Lung (tissue), 11 donors: ENCODE measurements at regions not wholly inside any gene's neighbourhood (a gene's known extent, or its start where the extent isn't known, plus 50 kb on each side); places are given as distances from the start of the nearest gene placed in this dataset.
A peak's percentile ranks its signal among the peaks of the same experiment; 100 is the strongest.

Experiments used
- ATAC-seq: fragments of 200-7000 bp; cut with Tn5 transposase; one replicate; pipeline ENCODE4 v1.9.1; 2020; ENCODE audit warnings: moderate number of reproducible peaks; ENCODE audit not compliant: insufficient read depth, low FRiP score
- DNase-seq, 3 donors: peaks; one replicate each; pipeline ENCODE4 v3.0.0-alpha.2; 2013 to 2017
- H3K27ac ChIP-seq, 2 donors: one replicate each; pipeline ENCODE4 v1.5.1; 2013; ENCODE audit warnings: mild to moderate bottlenecking in 2 of 2, moderate library complexity in 2 of 2, control low read depth in 1 of 2, inconsistent platforms in 1 of 2, low read depth in 1 of 2, low read length in 1 of 2
- H3K27me3 ChIP-seq, 3 donors: one replicate each; pipeline ENCODE4 v1.5.1; 2013; ENCODE audit warnings: low read length in 2 of 3; ENCODE audit not compliant: control insufficient read depth in 3 of 3, insufficient read depth in 3 of 3
- H3K36me3 ChIP-seq, 4 donors: one replicate each; pipeline ENCODE4 v1.5.1; 2013; ENCODE audit warnings: low read length in 4 of 4, mild to moderate bottlenecking in 1 of 4, moderate library complexity in 1 of 4; ENCODE audit not compliant: control insufficient read depth in 4 of 4, insufficient read depth in 4 of 4
- H3K4me1 ChIP-seq, 5 donors: one replicate each; pipeline ENCODE4 v1.5.1; 2013; ENCODE audit warnings: low read length in 5 of 5, mild to moderate bottlenecking in 2 of 5, moderate library complexity in 1 of 5; ENCODE audit not compliant: control insufficient read depth in 5 of 5, insufficient read depth in 5 of 5
- H3K4me3 ChIP-seq: one replicate; pipeline ENCODE4 v1.5.1; 2013; ENCODE audit warnings: mild to moderate bottlenecking, control low read depth, moderate library complexity
- H3K9ac ChIP-seq, 2 donors: one replicate each; pipeline ENCODE4 v1.5.1; 2013; ENCODE audit warnings: low read length in 2 of 2, control low read depth in 1 of 2; ENCODE audit not compliant: insufficient read depth in 1 of 2
- H3K9me3 ChIP-seq, 4 donors: one replicate each; pipeline ENCODE4 v1.5.1; 2013; ENCODE audit warnings: low read length in 3 of 4, mild to moderate bottlenecking in 1 of 4, moderate library complexity in 1 of 4; ENCODE audit not compliant: control insufficient read depth in 4 of 4, insufficient read depth in 3 of 4
- WGBS, 2 donors: extraction: QIAGEN DNeasy Blood & Tissue Kit; methylation state at CpG; one replicate each; pipeline ENCODE4 v1.1.7; 2013; 5-methylcytosine and 5-hydroxymethylcytosine counted together
- TF ChIP-seq, protein P1 (sequence below): IDR thresholded peaks from 2 replicates; pipeline ENCODE4 v1.5.1; 2012; ENCODE audit warnings: mild to moderate bottlenecking; ENCODE audit errors: control extremely low read depth, extremely low read depth
- donor health status: control.
- donor health status: control.
- donor health status: Bipolar disorder and iron deficiency.
- donor health status: healthy.
- donor health status: DM: yes; HTN: yes; CAD: no.

DNA sequence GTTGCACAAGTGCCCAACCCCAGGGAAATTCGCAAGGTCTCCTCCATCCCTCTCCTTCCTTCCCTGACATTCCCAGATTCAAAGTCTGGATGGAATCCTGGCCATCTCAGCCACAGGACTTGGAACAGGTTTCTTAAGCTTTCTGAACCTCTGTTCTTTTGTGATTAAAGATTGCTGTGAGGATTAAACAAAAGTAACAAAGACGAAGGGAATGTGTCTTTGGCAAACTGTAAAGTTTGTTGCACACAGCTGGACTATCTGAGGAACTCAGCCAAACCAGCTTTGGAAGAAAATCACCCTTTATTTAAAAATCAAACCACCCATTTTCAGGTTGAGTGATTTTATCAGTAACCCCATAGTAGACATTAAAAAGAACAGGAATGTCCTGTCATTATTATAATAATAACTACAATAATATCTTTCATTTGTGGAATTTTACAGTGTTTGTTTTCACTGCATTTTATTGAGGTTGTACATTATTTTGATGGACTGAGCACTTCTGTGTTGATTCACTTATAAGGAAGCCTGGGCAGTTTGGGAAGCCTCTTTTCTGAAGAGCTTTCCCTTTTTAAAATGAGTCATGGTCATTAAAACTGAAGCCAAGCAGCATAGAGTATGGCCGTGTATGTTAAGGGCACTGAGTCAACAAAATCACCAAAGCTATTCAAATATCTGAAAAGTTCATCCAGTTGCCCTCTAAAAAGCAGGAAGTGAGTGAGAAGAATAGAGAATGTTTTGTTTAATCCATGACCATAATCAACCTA is 310.2 kb downstream of the AGTPBP1 start:
- no peaks in the 10 kb centered on the region for H3K27me3 ChIP-seq
- H3K27ac ChIP-seq = no peak overlapping the region
- DNase-seq (peak in 2 of 3 donors; percentile 26 to 40), ATAC-seq (peak; percentile 62)
- no peak overlapping the region for H3K9ac ChIP-seq
- H3K36me3 ChIP-seq = no peaks in the 10 kb centered on the region
- peaks cover 0 to 3% (median 0%) of the 10 kb centered on the region in 4 donors for H3K9me3 ChIP-seq
- WGBS, 2 donors = 47 to 75% methylated on average over 3 of the region's 3 CpGs
- TF ChIP-seq, protein P1, sequence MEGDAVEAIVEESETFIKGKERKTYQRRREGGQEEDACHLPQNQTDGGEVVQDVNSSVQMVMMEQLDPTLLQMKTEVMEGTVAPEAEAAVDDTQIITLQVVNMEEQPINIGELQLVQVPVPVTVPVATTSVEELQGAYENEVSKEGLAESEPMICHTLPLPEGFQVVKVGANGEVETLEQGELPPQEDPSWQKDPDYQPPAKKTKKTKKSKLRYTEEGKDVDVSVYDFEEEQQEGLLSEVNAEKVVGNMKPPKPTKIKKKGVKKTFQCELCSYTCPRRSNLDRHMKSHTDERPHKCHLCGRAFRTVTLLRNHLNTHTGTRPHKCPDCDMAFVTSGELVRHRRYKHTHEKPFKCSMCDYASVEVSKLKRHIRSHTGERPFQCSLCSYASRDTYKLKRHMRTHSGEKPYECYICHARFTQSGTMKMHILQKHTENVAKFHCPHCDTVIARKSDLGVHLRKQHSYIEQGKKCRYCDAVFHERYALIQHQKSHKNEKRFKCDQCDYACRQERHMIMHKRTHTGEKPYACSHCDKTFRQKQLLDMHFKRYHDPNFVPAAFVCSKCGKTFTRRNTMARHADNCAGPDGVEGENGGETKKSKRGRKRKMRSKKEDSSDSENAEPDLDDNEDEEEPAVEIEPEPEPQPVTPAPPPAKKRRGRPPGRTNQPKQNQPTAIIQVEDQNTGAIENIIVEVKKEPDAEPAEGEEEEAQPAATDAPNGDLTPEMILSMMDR = no peak
- no peak overlapping the region for H3K4me3 ChIP-seq
- H3K4me1 ChIP-seq = peaks cover 0 to 8% (median 2%) of the 10 kb centered on the region in 5 donors

DNA sequence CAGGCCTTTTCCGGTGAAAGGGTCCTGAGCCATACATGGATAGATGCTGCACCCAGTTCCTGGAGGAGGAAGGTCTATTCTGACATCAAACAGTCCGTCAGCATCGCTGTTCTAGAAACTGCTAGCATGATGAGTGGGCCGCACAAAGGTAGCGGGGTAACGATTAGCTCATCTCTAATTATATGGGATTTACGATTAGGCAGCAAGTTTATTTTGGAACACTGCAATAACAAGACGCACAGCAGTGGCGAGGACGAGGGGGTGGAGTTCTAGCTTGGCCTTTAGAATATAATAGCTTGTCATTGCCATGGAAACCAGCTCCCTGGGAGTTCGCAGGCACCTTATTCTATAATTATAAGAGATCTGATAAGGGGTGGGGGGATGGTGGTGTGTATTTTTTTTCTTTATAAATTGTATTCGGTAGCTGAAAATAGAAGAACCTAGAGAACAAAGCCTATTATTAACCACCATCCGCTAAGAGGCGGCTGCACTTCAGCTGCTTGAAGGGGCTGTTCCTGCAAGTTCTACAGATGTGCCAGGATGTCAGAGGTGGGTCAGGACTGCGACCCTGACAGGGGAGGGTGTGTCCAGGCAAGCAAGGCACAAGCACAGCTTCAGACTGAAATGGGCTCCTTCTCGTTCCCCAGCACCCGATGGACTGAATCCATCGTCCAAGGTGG is 311.0 kb downstream of the AGTPBP1 start:
- 76 to 80% methylated on average over 18 of the region's 18 CpGs for WGBS, 2 donors
- H3K36me3 ChIP-seq = no peaks in the 10 kb centered on the region
- H3K9ac ChIP-seq = no peak overlapping the region
- H3K4me3 ChIP-seq = no peak overlapping the region
- H3K27ac ChIP-seq = no peak overlapping the region
- H3K27me3 ChIP-seq = peaks cover 0 to 3% (median 0%) of the 10 kb centered on the region in 3 donors
- ATAC-seq (no peak), DNase-seq (no peak)
- H3K9me3 ChIP-seq = peaks cover 0 to 3% (median 0%) of the 10 kb centered on the region in 4 donors
- TF ChIP-seq, protein P1 = no peak
- peaks cover 0 to 8% (median 2%) of the 10 kb centered on the region in 5 donors for H3K4me1 ChIP-seq

DNA sequence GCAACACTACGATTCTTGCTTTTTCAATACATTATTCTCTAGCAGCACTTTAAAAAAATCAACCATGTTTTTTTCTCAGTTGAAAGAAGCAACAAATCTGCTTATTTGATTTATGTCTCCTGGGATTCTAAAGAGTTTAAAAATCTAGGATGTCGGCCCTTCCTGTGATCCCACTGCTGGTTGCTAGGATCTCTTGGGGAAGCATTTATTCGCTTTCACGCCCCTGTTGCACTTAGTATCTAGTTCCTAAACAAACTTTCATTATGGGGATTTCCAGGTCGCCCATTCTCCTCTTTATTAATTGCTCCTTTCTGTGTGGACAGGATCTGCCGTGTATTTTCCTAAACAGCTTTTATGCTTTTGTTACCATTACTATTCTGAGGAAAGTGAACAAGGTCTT is 313.5 kb downstream of the AGTPBP1 start:
- DNase-seq (no peak), ATAC-seq (no peak)
- H3K27me3 ChIP-seq = peaks cover 0 to 3% (median 0%) of the 10 kb centered on the region in 3 donors
- no peak overlapping the region for H3K4me3 ChIP-seq
- TF ChIP-seq, protein P1 = no peak
- H3K9me3 ChIP-seq = peaks cover 0 to 3% (median 0%) of the 10 kb centered on the region in 4 donors
- H3K4me1 ChIP-seq = peaks cover 0 to 8% (median 2%) of the 10 kb centered on the region in 5 donors
- no peak overlapping the region for H3K27ac ChIP-seq
- no peaks in the 10 kb centered on the region for H3K36me3 ChIP-seq
- WGBS, 2 donors = 74 to 84% methylated on average over 6 of the region's 6 CpGs
- no peak overlapping the region for H3K9ac ChIP-seq
